ENCODE measurements at regions not wholly inside any gene's neighbourhood (a gene's known extent, or its start where the extent isn't known, plus 50 kb on each side); places are given as distances from the start of the nearest gene placed in this dataset.

GRCh38 chr14:48391661-48392060, 716.3 kb upstream of the MDGA2 start:
- TF ChIP-seq CTCF (IDR thresholded peaks at IDR 0.05; ENCODE audit: low read depth, low read length) = no peak
- no peak for TF ChIP-seq POLR2A (IDR thresholded peaks at IDR 0.05; ENCODE audit: extremely low read depth, insufficient read length)
- TF ChIP-seq MAX (IDR thresholded peaks at IDR 0.05; ENCODE audit: low read depth, low read length) = no peak
- TF ChIP-seq MYC (IDR thresholded peaks at IDR 0.05; ENCODE audit: low read depth, low read length) = no peak
